HEK293T (cell line): ENCODE measurements at regions not wholly inside any gene's neighbourhood (a gene's known extent, or its start where the extent isn't known, plus 50 kb on each side); places are given as distances from the start of the nearest gene placed in this dataset.

Experiments used
- NFRKB ChIP-seq: fragments of 450-650 bp; IDR thresholded peaks from 2 replicates; pipeline ENCODE4 v1.6.1; 2016; ENCODE audit warnings: mild to moderate bottlenecking, moderate library complexity
- PKNOX1 ChIP-seq: fragments of 450-650 bp; IDR thresholded peaks from 2 replicates; pipeline ENCODE4 v1.6.1; 2016
- SUZ12 ChIP-seq: fragments of 450-650 bp; IDR thresholded peaks from 2 replicates; pipeline ENCODE4 v1.6.1; 2016; ENCODE audit warnings: mild to moderate bottlenecking
- TARDBP ChIP-seq: fragments of 450-650 bp; IDR thresholded peaks from 2 replicates; pipeline ENCODE4 v1.6.1; 2016

DNA sequence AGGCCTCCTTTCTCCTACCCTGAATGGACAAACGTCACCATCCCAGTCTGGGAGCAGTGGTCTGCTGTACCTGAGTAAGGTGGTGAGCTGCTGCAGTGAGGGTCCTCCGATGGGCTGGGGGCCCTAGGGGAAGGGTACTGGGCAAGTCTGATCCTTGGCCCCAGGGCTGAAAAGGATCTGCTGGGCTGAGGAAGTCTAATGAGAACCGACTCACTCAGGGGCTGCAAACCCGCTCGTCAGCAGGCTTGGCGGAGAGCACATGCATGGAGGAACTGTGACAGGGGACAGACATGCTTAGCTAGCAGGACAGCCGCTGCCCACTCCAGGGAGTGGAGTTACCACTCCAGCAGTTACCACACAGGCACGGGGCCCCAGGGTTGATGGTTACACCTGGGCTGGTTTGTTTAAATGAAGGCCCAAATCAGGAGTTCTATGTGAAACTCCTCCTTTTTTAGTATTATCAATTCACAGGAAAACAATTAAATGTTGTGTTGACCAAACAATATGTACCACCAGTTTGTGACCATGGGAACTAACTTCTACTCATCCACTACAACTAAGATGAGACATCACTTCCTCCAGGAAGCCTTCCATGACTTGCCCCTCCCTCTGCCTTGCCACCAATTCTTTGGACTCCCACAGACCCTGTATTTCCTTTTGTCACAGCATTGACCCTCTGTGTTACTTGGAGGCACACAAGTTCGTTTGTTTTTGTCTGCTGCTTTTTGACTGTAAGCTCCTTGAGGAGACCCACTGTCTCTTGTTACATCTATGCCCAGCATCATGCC, 56.1 kb upstream of the CPLX2 start:
- TF ChIP-seq TARDBP, result no peak
- no peak for TF ChIP-seq SUZ12
- no peak for TF ChIP-seq NFRKB
- no peak for TF ChIP-seq PKNOX1
